C4-2B (cell line): ENCODE measurements at regions not wholly inside any gene's neighbourhood (a gene's known extent, or its start where the extent isn't known, plus 50 kb on each side); places are given as distances from the start of the nearest gene placed in this dataset.

Experiments used
- CTCF ChIP-seq: fragments of 450-650 bp; conservative IDR thresholded peaks from 2 replicates; pipeline ENCODE4 v1.5.1; 2017; ENCODE audit warnings: mild to moderate bottlenecking
- ZFX ChIP-seq: fragments of 450-650 bp; IDR thresholded peaks from 2 replicates; pipeline ENCODE4 v1.6.1; 2017

GRCh38 chr14:100463937-100464336 lies 123.3 kb downstream of the BEGAIN start:
- TF ChIP-seq CTCF: no peak
- TF ChIP-seq ZFX: no peak
